ENCODE measurements at regions not wholly inside any gene's neighbourhood (a gene's known extent, or its start where the extent isn't known, plus 50 kb on each side); places are given as distances from the start of the nearest gene placed in this dataset.

- no peak overlapping the region for H3K27ac ChIP-seq (ENCODE audit: insufficient read depth, low read depth, low read length, poor library complexity, severe bottlenecking)
- no peak overlapping the region for H3K4me3 ChIP-seq (ENCODE audit: insufficient read depth, low read depth, low read length)
- H3K27me3 ChIP-seq (ENCODE audit: control insufficient read depth, insufficient read depth, low read length, poor library complexity, severe bottlenecking) = no peaks in the 10 kb centered on the region
- no peaks in the 10 kb centered on the region for H3K36me3 ChIP-seq (ENCODE audit: control insufficient read depth, insufficient read depth, low read length)
- H3K9me3 ChIP-seq (ENCODE audit: control insufficient read depth, low read length) = no peaks in the 10 kb centered on the region
- 87 to 89% methylated on average over 19 of the region's 19 CpGs for WGBS, 2 experiments
- H3K4me1 ChIP-seq (ENCODE audit: control insufficient read depth, insufficient read depth, low read length) = no peaks in the 10 kb centered on the region
Measured at GRCh38 chr1:22388671-22389450, 62.8 kb upstream of the ZBTB40 start.

DNA sequence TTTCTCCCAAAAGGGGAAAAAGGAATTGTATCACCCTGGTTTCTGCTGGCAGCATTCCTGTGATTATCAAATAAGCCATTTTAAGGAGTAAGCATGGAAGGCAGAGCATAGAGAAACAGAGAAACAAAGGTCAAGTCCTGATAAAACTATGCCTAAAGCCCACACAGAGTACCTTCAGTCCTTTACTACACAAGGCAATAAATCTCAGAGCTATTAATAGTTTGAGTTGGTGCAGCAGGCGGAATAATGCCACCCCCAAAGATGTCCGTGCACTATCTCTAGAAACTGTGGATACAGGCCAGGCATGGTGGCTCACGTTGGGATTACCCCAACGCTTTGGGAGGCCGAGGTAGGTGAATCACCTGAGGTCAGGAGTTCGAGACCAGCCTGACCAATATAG, 58.1 kb upstream of the ZBTB40 start:
- no peak overlapping the region for H3K27ac ChIP-seq (ENCODE audit: insufficient read depth, low read depth, low read length, poor library complexity, severe bottlenecking)
- 88 to 91% methylated on average over 6 of the region's 6 CpGs for WGBS, 2 experiments
- no peaks in the 10 kb centered on the region for H3K36me3 ChIP-seq (ENCODE audit: control insufficient read depth, insufficient read depth, low read length)
- H3K4me3 ChIP-seq (ENCODE audit: insufficient read depth, low read depth, low read length) = no peak overlapping the region
- no peaks in the 10 kb centered on the region for H3K4me1 ChIP-seq (ENCODE audit: control insufficient read depth, insufficient read depth, low read length)
- H3K27me3 ChIP-seq (ENCODE audit: control insufficient read depth, insufficient read depth, low read length, poor library complexity, severe bottlenecking) = no peaks in the 10 kb centered on the region
- no peaks in the 10 kb centered on the region for H3K9me3 ChIP-seq (ENCODE audit: control insufficient read depth, low read length)

DNA sequence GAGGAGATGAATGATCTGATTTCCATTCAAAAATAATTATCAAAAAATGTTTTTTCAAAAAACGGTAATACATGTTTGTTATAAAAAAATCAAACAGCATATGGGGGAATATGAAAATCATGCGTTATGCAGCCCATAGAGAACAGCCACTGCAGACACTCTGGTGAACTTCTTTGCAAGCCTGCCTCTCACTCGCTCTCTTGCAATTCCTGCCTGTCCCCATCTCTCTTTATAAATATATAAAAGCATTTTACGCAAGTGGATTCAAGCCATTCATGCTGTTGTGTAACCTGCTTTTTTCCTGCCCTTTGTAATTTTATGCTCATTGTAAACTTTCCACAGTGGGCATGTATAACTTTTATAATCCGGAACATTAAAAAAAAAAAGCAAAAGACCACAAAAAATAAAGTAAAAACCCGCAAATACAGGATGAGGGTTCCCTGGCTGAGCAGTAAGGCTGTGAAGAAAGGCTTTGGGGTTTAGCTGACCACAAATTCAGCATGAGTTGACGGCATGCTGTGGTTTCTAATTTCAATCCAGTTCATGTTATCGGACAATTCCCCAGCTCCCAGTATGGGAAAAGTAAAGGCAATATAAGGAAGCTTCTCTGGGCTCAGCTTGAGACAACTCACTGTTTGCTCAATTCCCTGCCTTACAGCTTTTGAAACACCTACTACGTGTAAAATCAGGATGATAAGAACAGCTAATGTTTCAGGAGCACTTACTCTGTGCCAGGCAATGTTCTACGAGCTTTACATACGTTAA, 52.8 kb upstream of the ZBTB40 start:
- Histone ChIP-seq H3K27me3 (ENCODE audit: control insufficient read depth, insufficient read depth, low read length, poor library complexity, severe bottlenecking) (no peaks in the 10 kb centered on the region), H3K4me3 (ENCODE audit: insufficient read depth, low read depth, low read length) (no peak overlapping the region), H3K9me3 (ENCODE audit: control insufficient read depth, low read length) (no peaks in the 10 kb centered on the region), H3K27ac (ENCODE audit: insufficient read depth, low read depth, low read length, poor library complexity, severe bottlenecking) (no peak overlapping the region), H3K36me3 (ENCODE audit: control insufficient read depth, insufficient read depth, low read length) (no peaks in the 10 kb centered on the region), H3K4me1 (ENCODE audit: control insufficient read depth, insufficient read depth, low read length) (no peaks in the 10 kb centered on the region)
- WGBS, 2 experiments = 85 to 92% methylated on average over 11 of the region's 11 CpGs

- Histone ChIP-seq H3K4me1 (ENCODE audit: control insufficient read depth, insufficient read depth, low read length) (no peaks in the 10 kb centered on the region), H3K36me3 (ENCODE audit: control insufficient read depth, insufficient read depth, low read length) (no peaks in the 10 kb centered on the region), H3K27me3 (ENCODE audit: control insufficient read depth, insufficient read depth, low read length, poor library complexity, severe bottlenecking) (no peaks in the 10 kb centered on the region), H3K9me3 (ENCODE audit: control insufficient read depth, low read length) (no peaks in the 10 kb centered on the region), H3K27ac (ENCODE audit: insufficient read depth, low read depth, low read length, poor library complexity, severe bottlenecking) (no peak overlapping the region), H3K4me3 (ENCODE audit: insufficient read depth, low read depth, low read length) (no peak overlapping the region)
- WGBS, 2 experiments = 93 to 94% methylated on average over 10 of the region's 10 CpGs
Measured at GRCh38 chr1:22399421-22400091, 52.1 kb upstream of the ZBTB40 start.
